GM21786 (cell line): ENCODE measurements at regions not wholly inside any gene's neighbourhood (a gene's known extent, or its start where the extent isn't known, plus 50 kb on each side); places are given as distances from the start of the nearest gene placed in this dataset.

Experiments used
- ATAC-seq: cut with Tn5 transposase; IDR thresholded peaks from one replicate; pipeline ENCODE4 v1.9.1; 2021; ENCODE audit not compliant: unreplicated experiment

DNA sequence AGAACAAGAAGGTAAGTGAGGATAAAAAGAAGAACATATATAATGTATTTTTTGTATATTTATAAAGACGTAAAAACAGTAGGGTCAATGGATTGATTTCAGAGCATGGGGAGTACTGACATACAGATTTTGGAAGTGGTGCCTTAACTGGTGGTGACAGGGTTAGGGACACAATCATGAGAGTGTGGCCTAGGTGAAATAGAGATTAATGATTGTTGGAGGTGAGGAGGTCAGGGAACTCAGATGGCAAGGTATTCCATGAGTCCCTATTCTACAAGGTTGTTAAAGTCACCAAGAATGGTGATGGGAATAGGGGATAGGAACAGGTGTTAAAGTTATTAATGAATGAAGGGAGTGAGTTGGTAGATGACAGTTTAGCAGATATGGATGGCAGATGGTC lies 210.8 kb downstream of the SEMA6A start:
- ATAC-seq: no peak

DNA sequence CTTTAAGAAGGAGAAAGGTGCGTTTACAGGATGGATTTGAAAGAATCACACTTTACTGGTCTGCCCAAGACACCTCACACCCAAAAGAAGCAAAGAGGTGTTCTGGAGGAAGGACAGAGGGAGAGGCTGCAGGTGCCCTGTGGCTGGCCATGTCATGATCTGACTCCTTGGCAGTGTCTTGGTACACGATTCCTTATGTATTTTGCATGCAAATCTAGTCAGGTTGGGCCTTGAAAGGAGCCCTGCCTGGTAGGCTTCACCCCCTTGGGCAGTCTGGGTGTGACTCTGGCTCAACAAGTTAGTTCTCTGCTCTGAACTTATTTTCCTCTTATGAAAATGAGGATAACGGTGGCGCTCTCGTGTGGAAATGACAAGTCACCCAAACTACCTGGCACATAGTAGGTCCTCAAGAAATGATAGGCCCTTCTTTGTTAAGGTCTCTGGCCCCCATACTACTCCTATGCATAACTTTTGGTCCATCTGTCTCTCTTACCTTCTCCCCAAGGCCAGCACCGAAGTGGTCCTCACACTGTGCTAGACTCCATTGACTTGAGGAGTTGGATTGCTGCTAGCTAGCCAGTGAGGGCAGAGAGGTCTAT lies 212.5 kb downstream of the SEMA6A start:
- ATAC-seq: no peak

DNA sequence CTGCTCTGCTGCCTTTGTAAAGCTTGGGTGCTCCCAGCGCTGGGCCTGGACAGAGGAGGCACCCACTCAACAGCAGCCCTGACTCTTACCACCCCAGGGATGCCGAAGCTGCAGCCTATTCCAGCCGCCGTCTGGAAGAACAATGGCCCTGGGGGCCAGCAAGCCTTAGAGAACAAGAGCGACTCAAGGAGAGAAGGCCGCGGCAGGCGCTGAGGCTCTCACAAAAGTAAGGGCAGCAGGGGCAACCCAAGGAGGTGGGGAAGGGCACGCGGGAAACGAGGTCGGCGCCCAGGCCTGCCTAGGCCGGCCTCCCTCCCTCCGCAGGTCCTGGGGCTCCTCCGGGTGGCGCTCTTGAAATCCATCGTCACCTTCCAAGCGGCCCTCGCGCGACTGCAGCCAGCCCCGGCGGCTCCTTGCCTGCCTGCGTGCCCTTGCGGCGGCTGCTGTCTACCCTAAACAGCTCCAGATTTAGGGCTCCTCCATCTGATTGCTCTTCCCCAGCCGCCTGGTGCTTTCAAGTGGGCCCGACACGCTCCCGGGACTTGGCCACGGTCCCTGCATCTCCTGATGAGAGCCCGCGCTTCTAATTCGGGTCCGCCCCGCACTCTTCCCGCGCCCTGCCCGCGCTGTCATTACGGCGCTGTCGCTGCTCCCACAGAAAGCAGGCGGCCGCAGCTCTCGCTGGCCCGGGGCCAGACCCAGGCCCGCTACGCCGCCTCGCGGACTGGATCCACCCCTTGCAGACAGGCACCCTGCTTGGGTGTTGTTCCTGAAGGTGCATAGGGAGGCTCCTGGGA lies 213.3 kb downstream of the SEMA6A start:
- ATAC-seq: no peak

DNA sequence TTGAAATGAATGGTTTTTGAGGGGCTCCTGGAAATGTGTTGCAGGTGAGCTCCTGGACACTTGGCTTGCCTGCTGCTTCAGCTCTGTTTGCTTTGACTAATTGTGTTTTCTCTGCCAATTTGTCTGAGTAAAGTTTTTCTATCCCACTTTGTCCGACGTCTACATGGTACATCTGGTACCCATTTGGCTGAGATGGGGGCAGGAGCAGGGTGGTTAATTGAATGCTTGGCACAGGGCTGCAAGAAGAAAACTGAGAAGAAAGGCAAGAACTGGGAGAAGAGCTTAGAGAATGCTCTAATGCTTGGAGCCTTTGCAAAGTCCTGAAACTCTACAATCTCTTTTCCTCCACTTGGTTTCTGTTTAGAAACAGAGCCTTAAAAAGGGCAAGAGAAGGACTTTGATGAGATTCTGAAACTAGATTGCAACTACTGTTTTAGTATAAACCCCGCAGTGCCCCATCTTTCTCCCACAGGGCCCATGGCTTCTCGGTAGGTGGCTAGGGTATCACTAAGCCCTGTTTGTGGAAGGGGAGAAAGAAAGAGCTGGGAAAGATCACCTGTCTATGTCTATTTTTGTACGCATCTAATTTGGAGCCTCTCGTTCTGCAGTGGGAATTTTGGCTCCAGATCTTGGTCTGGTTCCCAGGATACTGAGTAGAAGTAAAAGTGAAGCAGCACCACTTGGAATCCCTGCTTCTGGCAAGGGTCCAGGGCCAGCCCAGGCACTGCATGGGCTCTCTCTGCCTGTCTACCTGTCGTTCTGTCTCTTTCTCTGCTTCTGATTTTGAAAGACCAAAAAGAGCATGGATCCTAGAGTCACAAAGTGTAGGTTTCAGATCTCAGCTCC lies 214.4 kb downstream of the SEMA6A start:
- ATAC-seq: peak; percentile 16

DNA sequence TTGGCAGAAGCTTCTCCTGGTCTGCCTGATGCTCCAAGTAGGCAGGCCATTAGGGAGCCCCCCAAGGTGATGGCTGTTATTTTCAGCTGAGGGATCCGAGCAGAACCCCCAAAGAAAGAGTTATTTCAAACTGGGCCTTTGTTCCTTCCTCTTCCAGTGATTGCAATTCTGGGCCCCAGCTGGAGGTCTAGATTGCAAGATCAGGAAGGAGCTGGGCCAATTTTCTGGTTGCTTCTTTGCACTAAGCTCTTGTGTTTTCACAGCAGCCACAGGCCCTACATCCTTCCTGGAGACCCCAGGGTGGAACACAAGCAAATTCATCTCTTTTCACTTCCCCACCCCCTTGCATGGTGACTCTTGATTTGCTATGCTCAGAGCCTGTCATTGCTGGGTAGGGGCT lies 215.0 kb downstream of the SEMA6A start:
- no peak for ATAC-seq

DNA sequence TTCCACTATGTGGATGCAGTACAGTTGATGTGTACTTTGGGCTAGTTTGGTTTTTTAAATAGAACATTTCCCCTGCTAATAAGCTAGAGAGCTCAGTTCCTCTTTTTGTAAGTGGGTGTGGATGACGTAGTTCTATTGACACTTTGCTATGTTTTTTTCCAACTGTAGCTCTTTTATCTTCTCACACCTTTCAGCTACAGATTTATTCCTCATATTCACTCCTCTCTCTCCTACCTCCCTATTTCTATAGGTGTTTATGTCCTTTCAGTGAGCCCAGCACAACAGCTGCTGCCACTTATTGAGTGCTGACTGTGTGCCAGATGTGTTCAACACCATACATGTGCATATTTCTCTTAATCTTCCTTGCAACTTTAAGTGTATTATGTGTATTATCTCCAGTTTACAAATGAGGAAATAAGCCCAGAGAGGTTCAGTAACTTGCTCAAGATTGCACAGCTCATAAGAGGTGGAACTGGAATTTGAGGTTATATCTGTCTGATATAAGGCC lies 215.7 kb downstream of the SEMA6A start:
- peak; percentile 99 for ATAC-seq

DNA sequence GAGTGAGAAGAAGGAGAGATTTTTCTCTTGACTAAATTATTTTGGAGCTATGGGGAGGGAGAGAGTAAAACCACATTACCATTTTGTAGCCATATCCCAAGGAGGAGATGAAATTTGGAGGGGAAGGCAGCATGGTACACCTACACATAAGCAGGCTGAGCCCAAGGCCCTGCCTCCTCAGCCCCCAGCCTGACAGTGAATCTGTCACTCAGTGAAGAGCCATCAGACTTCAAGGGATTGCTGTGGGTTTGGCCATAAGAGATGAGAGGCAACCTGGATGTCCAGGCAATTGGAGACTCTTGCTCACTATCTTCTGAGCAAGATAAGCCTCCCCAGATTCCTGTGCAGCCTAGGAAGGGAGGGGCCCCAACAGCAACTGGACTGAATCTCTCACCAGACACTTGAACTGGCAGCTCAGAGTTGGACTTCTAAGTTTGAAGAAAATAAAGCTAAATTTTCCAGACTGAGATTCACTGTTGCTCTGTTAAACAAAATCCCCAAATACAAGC lies 216.6 kb downstream of the SEMA6A start:
- ATAC-seq: no peak

DNA sequence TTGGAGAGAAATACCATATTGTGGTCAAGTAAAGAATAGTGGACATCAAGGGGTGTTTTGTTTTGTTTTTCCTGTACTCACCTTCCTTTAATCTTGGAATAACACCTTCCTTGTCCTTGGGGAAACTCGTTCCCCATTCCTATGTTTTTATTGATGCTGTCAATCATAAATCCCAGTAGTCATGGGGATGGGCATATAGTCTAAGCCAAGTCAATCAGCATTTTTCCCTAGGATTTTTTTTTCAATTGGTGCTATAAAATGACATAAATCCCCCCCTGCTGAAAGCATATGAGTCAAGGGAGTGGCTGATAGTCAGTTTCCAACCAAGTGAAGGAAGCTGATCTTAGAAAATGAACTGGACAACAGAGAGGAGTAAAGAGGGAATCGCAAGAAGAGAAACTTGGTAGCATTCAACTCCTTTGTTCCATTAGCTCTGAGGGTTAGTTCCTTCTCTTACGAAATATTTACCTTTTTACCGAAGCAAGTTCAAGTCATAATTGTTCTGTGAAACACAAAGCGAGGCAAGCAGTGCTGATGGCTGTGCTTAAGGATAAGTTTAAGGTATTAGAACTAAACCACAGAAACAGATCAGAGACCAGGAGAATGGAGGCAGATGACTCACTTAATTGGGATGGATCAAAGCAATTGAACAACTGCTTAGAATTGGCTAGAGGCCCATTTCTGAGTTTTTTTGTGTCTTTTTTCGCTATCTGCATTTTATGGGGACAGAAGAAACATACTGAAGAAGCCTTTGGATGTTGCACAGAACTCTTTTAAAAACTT lies 218.6 kb downstream of the SEMA6A start:
- no peak for ATAC-seq

DNA sequence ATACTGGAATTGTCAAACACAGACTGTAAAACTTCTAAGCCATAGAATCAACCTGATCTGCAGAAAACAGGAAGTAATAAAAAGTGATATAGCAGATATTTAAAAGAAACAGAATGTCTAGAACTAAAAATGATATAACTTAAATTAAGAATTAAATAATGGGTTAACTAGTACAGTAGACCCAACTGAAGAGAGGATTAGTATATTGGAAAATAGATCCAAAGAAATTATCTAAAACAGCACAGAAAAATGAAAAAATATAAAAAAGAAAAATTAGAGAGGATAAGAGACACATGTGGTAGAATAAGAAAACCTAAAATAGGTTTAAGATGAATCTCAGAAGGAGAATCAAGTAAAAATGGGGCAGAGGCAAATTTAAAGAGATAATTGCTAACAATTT lies 219.9 kb downstream of the SEMA6A start:
- ATAC-seq: no peak

DNA sequence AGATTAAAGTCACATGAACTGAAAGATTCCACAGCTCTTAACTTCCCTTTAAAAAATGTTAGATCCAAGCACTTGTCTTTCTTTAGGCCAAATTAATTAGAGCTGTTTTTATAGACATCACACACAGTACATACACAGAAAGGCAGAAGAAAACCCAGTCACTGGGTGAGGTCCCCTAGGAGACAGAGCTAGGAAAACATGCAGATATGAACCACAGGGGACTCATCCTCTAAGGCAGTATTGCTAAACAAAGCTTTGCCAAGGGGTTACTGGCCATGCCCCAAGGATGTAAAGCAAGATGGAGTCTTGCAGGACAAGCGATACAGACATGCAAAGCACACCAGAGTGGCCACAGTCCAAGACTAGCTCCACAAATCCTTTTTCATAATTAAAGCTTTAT lies 227.0 kb downstream of the SEMA6A start:
- no peak for ATAC-seq

DNA sequence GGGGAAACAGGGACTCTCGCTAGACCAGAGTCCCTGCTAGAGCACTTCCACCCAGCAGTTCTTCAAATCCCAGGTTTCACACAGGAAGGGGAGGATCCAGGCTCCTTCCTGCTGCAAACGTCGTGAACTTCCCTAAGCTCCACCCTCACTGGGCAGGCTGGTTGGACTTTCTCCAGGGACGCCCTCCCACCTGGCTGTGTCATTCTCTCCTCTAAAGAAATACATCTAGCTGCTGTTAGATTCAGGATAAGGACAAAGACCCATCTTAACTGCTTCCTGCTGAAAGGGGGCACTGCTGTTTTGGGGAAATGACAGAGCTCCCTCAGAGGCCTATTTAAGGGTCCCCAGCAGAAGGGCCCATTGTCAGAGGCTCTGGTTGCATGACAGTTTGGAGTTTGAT lies 230.7 kb downstream of the SEMA6A start:
- ATAC-seq: no peak
